ENCODE measurements at regions not wholly inside any gene's neighbourhood (a gene's known extent, or its start where the extent isn't known, plus 50 kb on each side); places are given as distances from the start of the nearest gene placed in this dataset.
"Not testable (repeated sequence)": the region's sequence is repeated elsewhere in the genome, so short reads cannot be mapped to it uniquely, and the experiment has no call there.

GRCh38 chr15:38103564-38103963 is 149.1 kb upstream of the SPRED1 start:
- no peak for DNase-seq (ENCODE audit: low spot score)
- intact Hi-C loops (cut with DNase I), result no loop called here

GRCh38 chr15:38111070-38111469 is 141.6 kb upstream of the SPRED1 start:
- intact Hi-C loops (cut with DNase I), result no loop called here

GRCh38 chr15:38112406-38112805 is 140.2 kb upstream of the SPRED1 start:
- DNase-seq (ENCODE audit: low spot score), result no peak
- intact Hi-C loops (cut with DNase I), result no loop called here

More at GRCh38 chr15:38111070-38111469, 141.6 kb upstream of the SPRED1 start:
- DNase-seq (ENCODE audit: low spot score), result no peak

- intact Hi-C loops (cut with DNase I), result no loop called here
Measured at GRCh38 chr15:38115121-38115520, 137.5 kb upstream of the SPRED1 start.

GRCh38 chr15:38117781-38118180 is 134.9 kb upstream of the SPRED1 start:
- no peak for DNase-seq (ENCODE audit: low spot score)
- intact Hi-C loops (cut with DNase I), result no loop called here

More at GRCh38 chr15:38115121-38115520, 137.5 kb upstream of the SPRED1 start:
- DNase-seq (ENCODE audit: low spot score), result no peak

GRCh38 chr15:38119865-38120264 is 132.8 kb upstream of the SPRED1 start:
- intact Hi-C loops (cut with DNase I), result loop anchor here (10.0 kb wide), 1 partner anchor 235 kb away; no protein-coding TSS in a partner anchor
- not testable (repeated sequence) for DNase-seq (ENCODE audit: low spot score)

- intact Hi-C loops (cut with DNase I), result loop anchor here (10.0 kb wide), 1 partner anchor 227 kb away; no protein-coding TSS in a partner anchor
- no peak for DNase-seq (ENCODE audit: low spot score)
Measured at GRCh38 chr15:38127306-38127771, 125.3 kb upstream of the SPRED1 start.

- intact Hi-C loops (cut with DNase I), result loop anchor here (10.0 kb wide), 1 partner anchor 226 kb away; no protein-coding TSS in a partner anchor
- DNase-seq (ENCODE audit: low spot score), result no peak
Measured at GRCh38 chr15:38128341-38128781, 124.3 kb upstream of the SPRED1 start.

GRCh38 chr15:38128921-38129320 is 123.7 kb upstream of the SPRED1 start:
- intact Hi-C loops (cut with DNase I), result loop anchor here (10.0 kb wide), 1 partner anchor 226 kb away; no protein-coding TSS in a partner anchor
- DNase-seq (ENCODE audit: low spot score), result no peak

- no peak for DNase-seq (ENCODE audit: low spot score)
- intact Hi-C loops (cut with DNase I), result loop anchor here (2.0 to 10.0 kb wide), 4 partner anchors 57 to 245 kb away; partner anchors contain the start of gene SPRED1
Measured at GRCh38 chr15:38129531-38130204, 123.0 kb upstream of the SPRED1 start.

GRCh38 chr15:38130205-38130567 is 122.5 kb upstream of the SPRED1 start:
- intact Hi-C loops (cut with DNase I), result loop anchor here (2.0 to 10.0 kb wide), 3 partner anchors 58 to 245 kb away; partner anchors contain the start of gene SPRED1
- no peak for DNase-seq (ENCODE audit: low spot score)

GRCh38 chr15:38130740-38131498 is 121.7 kb upstream of the SPRED1 start:
- intact Hi-C loops (cut with DNase I), result loop anchor here (2.0 to 10.0 kb wide), 3 partner anchors 59 to 244 kb away; partner anchors contain the start of gene SPRED1
- DNase-seq (ENCODE audit: low spot score), result peak; percentile 81

GRCh38 chr15:38134252-38134651 is 118.4 kb upstream of the SPRED1 start:
- DNase-seq (ENCODE audit: low spot score), result no peak
- intact Hi-C loops (cut with DNase I), result loop anchor here (5.0 to 10.0 kb wide), 2 partner anchors 62 to 241 kb away; no protein-coding TSS in a partner anchor

GRCh38 chr15:38142195-38142594 is 110.4 kb upstream of the SPRED1 start:
- not testable (repeated sequence) for DNase-seq (ENCODE audit: low spot score)

GRCh38 chr15:38144921-38145320 is 107.7 kb upstream of the SPRED1 start:
- intact Hi-C loops (cut with DNase I), result no loop called here

More at GRCh38 chr15:38142195-38142594, 110.4 kb upstream of the SPRED1 start:
- intact Hi-C loops (cut with DNase I), result not testable (repeated sequence)

GRCh38 chr15:38145651-38146111 is 107.0 kb upstream of the SPRED1 start:
- intact Hi-C loops (cut with DNase I), result no loop called here
- DNase-seq (ENCODE audit: low spot score), result no peak

More at GRCh38 chr15:38144921-38145320, 107.7 kb upstream of the SPRED1 start:
- DNase-seq (ENCODE audit: low spot score), result no peak

GRCh38 chr15:38147246-38147645 is 105.4 kb upstream of the SPRED1 start:
- DNase-seq (ENCODE audit: low spot score), result no peak
- intact Hi-C loops (cut with DNase I), result no loop called here

GRCh38 chr15:38148471-38148870 is 104.2 kb upstream of the SPRED1 start:
- intact Hi-C loops (cut with DNase I), result no loop called here
- DNase-seq (ENCODE audit: low spot score), result no peak

- intact Hi-C loops (cut with DNase I), result no loop called here
- no peak for DNase-seq (ENCODE audit: low spot score)
Measured at GRCh38 chr15:38149315-38149714, 103.3 kb upstream of the SPRED1 start.

- intact Hi-C loops (cut with DNase I), result no loop called here
- no peak for DNase-seq (ENCODE audit: low spot score)
Measured at GRCh38 chr15:38150148-38150547, 102.5 kb upstream of the SPRED1 start.

Data from cardiac septum (tissue), 1 donor.